HL-60 (cell line): ENCODE measurements at regions not wholly inside any gene's neighbourhood (a gene's known extent, or its start where the extent isn't known, plus 50 kb on each side); places are given as distances from the start of the nearest gene placed in this dataset.

Experiments used
- CTCF ChIP-seq: IDR thresholded peaks from one replicate; pipeline ENCODE4 v1.5.1; 2011; ENCODE audit warnings: low read length, control low read depth, inconsistent platforms; ENCODE audit not compliant: insufficient read depth
- POLR2AphosphoS5 ChIP-seq: IDR thresholded peaks from 2 replicates; pipeline ENCODE4 v1.6.1; 2012; ENCODE audit warnings: low read depth

GRCh38 chr4:164439037-164439436, 314.9 kb upstream of the SMIM31 start:
- no peak for TF ChIP-seq CTCF
- TF ChIP-seq POLR2AphosphoS5, result no peak
